Omental fat pad (tissue), 3 donors: ENCODE measurements at regions not wholly inside any gene's neighbourhood (a gene's known extent, or its start where the extent isn't known, plus 50 kb on each side); places are given as distances from the start of the nearest gene placed in this dataset.
"Not testable (repeated sequence)": the region's sequence is repeated elsewhere in the genome, so short reads cannot be mapped to it uniquely, and the experiment has no call there.

Experiments
- ATAC-seq: fragments of 150-250 bp; one replicate; pipeline ENCODE4 v1.9.1; 2016; ENCODE audit warnings: mild to moderate bottlenecking, moderate library complexity; ENCODE audit not compliant: low FRiP score
- DNase-seq: peaks from one replicate; pipeline ENCODE4 v3.0.0-alpha.2; 2019; ENCODE audit warnings: low spot score
- CTCF ChIP-seq, 3 donors: fragments of 450-650 bp; IDR thresholded peaks; one replicate each; pipeline ENCODE4 v1.5.1; 2016 to 2017; ENCODE audit warnings: antibody characterized with exemption in 3 of 3, mild to moderate bottlenecking in 3 of 3, moderate library complexity in 2 of 3

GRCh38 chr10:33913194-33913593 is 578.7 kb upstream of the NRP1 start:
- no peak for TF ChIP-seq CTCF (IDR thresholded peaks at IDR 0.05)
- ATAC-seq (no peak), DNase-seq (no peak)

- DNase-seq, ATAC-seq: not testable (repeated sequence)
Observed at GRCh38 chr10:33909476-33909875, 575.0 kb upstream of the NRP1 start.

- DNase-seq: no peak
- ATAC-seq: no peak
- TF ChIP-seq CTCF (IDR thresholded peaks at IDR 0.05): no peak
Observed at GRCh38 chr10:33901166-33901565, 566.7 kb upstream of the NRP1 start.

GRCh38 chr10:33900596-33900995 is 566.1 kb upstream of the NRP1 start:
- ATAC-seq (no peak), DNase-seq (no peak)
- TF ChIP-seq CTCF (IDR thresholded peaks at IDR 0.05): no peak

GRCh38 chr10:33899578-33900531 is 565.4 kb upstream of the NRP1 start:
- DNase-seq (no peak), ATAC-seq (no peak)
- TF ChIP-seq CTCF (IDR thresholded peaks at IDR 0.05): no peak

- ATAC-seq: no peak
- DNase-seq: no peak
- no peak for TF ChIP-seq CTCF (IDR thresholded peaks at IDR 0.05)
Observed at GRCh38 chr10:33897291-33897752, 562.9 kb upstream of the NRP1 start.

- no peak for TF ChIP-seq CTCF (IDR thresholded peaks at IDR 0.05)
- no peak for DNase-seq
- no peak for ATAC-seq
Observed at GRCh38 chr10:33893506-33893905, 559.0 kb upstream of the NRP1 start.
